ENCODE measurements at regions not wholly inside any gene's neighbourhood (a gene's known extent, or its start where the extent isn't known, plus 50 kb on each side); places are given as distances from the start of the nearest gene placed in this dataset.

DNA sequence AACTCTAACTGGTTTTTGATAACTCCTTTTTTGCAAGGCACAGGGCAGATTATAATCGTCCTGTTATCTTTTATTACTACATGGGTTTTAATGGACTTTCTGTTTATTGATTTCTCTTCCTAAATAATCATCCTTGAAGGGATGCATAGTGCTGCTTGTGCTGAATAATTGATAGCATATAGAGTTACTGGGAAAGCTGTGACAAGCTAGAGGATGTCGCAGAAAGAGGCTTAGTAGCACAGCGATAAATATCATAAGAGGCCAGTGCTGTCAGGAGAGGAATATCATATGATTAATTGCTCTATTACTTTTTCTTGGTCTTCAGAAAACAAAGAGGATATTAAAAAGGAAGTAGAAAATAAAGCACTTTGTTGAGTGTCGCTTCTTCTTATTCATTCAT lies 1007.1 kb upstream of the ACO1 start:
- TF ChIP-seq ZNF621 (tag by site-specific recombination; IDR thresholded peaks at IDR 0.05) (no peak), HIC1 (tag by site-specific recombination; IDR thresholded peaks at IDR 0.05) (no peak), PRDM10 (tag by site-specific recombination; IDR thresholded peaks at IDR 0.05) (no peak), MYNN (tag by site-specific recombination; IDR thresholded peaks at IDR 0.05; ENCODE audit: borderline replicate concordance) (no peak), ZNF776 (tag by site-specific recombination; IDR thresholded peaks at IDR 0.05; ENCODE audit: borderline replicate concordance) (no peak), ZBTB20 (tag by site-specific recombination; IDR thresholded peaks at IDR 0.05) (no peak), ZNF23 (tag by site-specific recombination; IDR thresholded peaks at IDR 0.05; ENCODE audit: borderline replicate concordance) (no peak), YY2 (tag by site-specific recombination; IDR thresholded peaks at IDR 0.05) (no peak), ZNF354C (tag by site-specific recombination; IDR thresholded peaks at IDR 0.05; ENCODE audit: borderline replicate concordance, low read depth) (no peak), GLI4 (tag by site-specific recombination; IDR thresholded peaks at IDR 0.05) (no peak), ZNF266 (tag by site-specific recombination; IDR thresholded peaks at IDR 0.05; ENCODE audit: low read depth) (no peak), ZIC2 (tag by site-specific recombination; IDR thresholded peaks at IDR 0.05) (no peak)
- TF ChIP-seq, protein P1, sequence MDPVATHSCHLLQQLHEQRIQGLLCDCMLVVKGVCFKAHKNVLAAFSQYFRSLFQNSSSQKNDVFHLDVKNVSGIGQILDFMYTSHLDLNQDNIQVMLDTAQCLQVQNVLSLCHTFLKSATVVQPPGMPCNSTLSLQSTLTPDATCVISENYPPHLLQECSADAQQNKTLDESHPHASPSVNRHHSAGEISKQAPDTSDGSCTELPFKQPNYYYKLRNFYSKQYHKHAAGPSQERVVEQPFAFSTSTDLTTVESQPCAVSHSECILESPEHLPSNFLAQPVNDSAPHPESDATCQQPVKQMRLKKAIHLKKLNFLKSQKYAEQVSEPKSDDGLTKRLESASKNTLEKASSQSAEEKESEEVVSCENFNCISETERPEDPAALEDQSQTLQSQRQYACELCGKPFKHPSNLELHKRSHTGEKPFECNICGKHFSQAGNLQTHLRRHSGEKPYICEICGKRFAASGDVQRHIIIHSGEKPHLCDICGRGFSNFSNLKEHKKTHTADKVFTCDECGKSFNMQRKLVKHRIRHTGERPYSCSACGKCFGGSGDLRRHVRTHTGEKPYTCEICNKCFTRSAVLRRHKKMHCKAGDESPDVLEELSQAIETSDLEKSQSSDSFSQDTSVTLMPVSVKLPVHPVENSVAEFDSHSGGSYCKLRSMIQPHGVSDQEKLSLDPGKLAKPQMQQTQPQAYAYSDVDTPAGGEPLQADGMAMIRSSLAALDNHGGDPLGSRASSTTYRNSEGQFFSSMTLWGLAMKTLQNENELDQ (tag by site-specific recombination; IDR thresholded peaks at IDR 0.05; ENCODE audit: low read depth): no peak
- TF ChIP-seq, protein P2, sequence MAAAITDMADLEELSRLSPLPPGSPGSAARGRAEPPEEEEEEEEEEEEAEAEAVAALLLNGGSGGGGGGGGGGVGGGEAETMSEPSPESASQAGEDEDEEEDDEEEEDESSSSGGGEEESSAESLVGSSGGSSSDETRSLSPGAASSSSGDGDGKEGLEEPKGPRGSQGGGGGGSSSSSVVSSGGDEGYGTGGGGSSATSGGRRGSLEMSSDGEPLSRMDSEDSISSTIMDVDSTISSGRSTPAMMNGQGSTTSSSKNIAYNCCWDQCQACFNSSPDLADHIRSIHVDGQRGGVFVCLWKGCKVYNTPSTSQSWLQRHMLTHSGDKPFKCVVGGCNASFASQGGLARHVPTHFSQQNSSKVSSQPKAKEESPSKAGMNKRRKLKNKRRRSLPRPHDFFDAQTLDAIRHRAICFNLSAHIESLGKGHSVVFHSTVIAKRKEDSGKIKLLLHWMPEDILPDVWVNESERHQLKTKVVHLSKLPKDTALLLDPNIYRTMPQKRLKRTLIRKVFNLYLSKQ (tag by site-specific recombination; IDR thresholded peaks at IDR 0.05; ENCODE audit: borderline replicate concordance): no peak
- no peaks in the 10 kb centered on the region for H3K9me3 ChIP-seq (ENCODE audit: control insufficient read depth, insufficient read depth, low read depth, low read length)
- POLR2A ChIA-PET: no interaction called here
- no peak overlapping the region for H3K4me3 ChIP-seq (ENCODE audit: low read depth, low read length)
- H3K36me3 ChIP-seq (ENCODE audit: control insufficient read depth in 2 of 2, insufficient read depth in 1 of 2, low read length in 2 of 2): no peaks in the 10 kb centered on the region
- H3K27ac ChIP-seq (ENCODE audit: extremely low read depth, low read depth, low read length): no peak overlapping the region
- CTCF ChIA-PET: no interaction called here
- H3K4me1 ChIP-seq (ENCODE audit: control insufficient read depth, insufficient read depth, low read length): no peaks in the 10 kb centered on the region

DNA sequence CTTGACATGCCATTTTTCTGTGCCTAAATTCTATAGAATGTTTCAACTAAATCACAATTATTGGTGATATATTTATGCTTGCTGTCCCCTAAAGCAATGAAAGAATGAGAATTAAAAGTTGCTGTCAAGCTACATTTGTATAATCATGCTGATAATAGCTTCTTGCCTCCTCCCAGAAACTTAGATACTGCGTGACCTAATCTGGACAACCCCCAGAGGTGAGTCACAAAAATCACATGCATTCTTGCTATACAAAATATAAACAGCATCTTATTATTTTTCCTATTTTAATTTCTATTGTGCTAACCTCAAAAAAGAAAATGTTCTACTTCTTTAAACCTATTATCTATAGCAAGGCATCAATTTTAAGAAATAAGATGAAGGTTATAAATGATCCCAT lies 995.8 kb upstream of the ACO1 start:
- Histone ChIP-seq H3K4me1 (ENCODE audit: control insufficient read depth, insufficient read depth, low read length) (no peaks in the 10 kb centered on the region), H3K27ac (ENCODE audit: extremely low read depth, low read depth, low read length) (no peak overlapping the region), H3K36me3 (ENCODE audit: control insufficient read depth in 2 of 2, insufficient read depth in 1 of 2, low read length in 2 of 2) (no peaks in the 10 kb centered on the region), H3K9me3 (ENCODE audit: control insufficient read depth, insufficient read depth, low read depth, low read length) (no peaks in the 10 kb centered on the region), H3K4me3 (ENCODE audit: low read depth, low read length) (no peak overlapping the region)
- CTCF ChIA-PET: no interaction called here
- TF ChIP-seq PRDM10 (tag by site-specific recombination; IDR thresholded peaks at IDR 0.05): no peak
- TF ChIP-seq, protein P3, sequence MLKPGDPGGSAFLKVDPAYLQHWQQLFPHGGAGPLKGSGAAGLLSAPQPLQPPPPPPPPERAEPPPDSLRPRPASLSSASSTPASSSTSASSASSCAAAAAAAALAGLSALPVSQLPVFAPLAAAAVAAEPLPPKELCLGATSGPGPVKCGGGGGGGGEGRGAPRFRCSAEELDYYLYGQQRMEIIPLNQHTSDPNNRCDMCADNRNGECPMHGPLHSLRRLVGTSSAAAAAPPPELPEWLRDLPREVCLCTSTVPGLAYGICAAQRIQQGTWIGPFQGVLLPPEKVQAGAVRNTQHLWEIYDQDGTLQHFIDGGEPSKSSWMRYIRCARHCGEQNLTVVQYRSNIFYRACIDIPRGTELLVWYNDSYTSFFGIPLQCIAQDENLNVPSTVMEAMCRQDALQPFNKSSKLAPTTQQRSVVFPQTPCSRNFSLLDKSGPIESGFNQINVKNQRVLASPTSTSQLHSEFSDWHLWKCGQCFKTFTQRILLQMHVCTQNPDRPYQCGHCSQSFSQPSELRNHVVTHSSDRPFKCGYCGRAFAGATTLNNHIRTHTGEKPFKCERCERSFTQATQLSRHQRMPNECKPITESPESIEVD (tag by site-specific recombination; IDR thresholded peaks at IDR 0.05): no peak
- POLR2A ChIA-PET: no interaction called here

All from HEK293 (cell line).